SK-N-MC (cell line): ENCODE measurements at regions not wholly inside any gene's neighbourhood (a gene's known extent, or its start where the extent isn't known, plus 50 kb on each side); places are given as distances from the start of the nearest gene placed in this dataset.

ENCODE experiments used
- EZH2 ChIP-seq: fragments of 200-600 bp; sonication (generic); IDR thresholded peaks from one replicate; pipeline ENCODE4 v1.6.1; 2017; ENCODE audit warnings: antibody characterized with exemption
- FOXP2 ChIP-seq: optimal IDR thresholded peaks from 2 replicates; pipeline ENCODE3; 2011; ENCODE audit warnings: mild to moderate bottlenecking, moderate library complexity; ENCODE audit not compliant: insufficient read depth; ENCODE audit errors: extremely low read length, control extremely low read depth
- POLR2AphosphoS5 ChIP-seq: IDR thresholded peaks from 2 replicates; pipeline ENCODE4 v1.6.1; 2012; ENCODE audit warnings: mild to moderate bottlenecking, low read depth, low read length, borderline replicate concordance

DNA sequence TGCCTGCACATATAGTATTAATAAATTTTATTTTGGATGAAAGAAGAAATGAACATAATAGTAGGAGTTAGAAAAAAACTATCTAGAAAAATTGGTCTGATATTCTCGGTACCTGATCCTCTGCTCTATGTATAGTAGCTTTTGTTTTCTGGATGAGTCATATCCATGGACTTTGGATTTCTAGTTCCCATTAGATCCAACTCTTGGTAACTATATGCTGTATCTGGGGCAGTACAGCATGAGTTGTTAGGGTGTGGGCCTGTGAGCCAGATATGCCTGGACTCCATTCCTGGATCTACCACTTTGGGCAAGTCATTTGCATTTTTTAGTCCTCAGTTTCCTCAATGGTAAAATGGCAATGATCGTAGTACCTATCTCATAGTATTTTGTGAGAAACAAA is 372.2 kb upstream of the PKN2 start:
- TF ChIP-seq POLR2AphosphoS5 (no peak), EZH2 (no peak), FOXP2 (no peak)
